Right lobe of liver (tissue), 6 donors: ENCODE measurements at regions not wholly inside any gene's neighbourhood (a gene's known extent, or its start where the extent isn't known, plus 50 kb on each side); places are given as distances from the start of the nearest gene placed in this dataset.

Experiments
- ATAC-seq, 4 donors: fragments of 200-7000 bp; cut with Tn5 transposase; one replicate each; pipeline ENCODE4 v1.9.1; 2020; ENCODE audit warnings: mild to moderate bottlenecking in 4 of 4, moderate library complexity in 4 of 4
- DNase-seq, 3 donors: peaks; one replicate each; pipeline ENCODE4 v3.0.0-alpha.2; 2020
- H3K27ac ChIP-seq, 3 donors: fragments of 200-600 bp; one replicate each; pipeline ENCODE4 v1.8.0; 2022
- H3K27me3 ChIP-seq, 2 donors: fragments of 200-600 bp; one replicate each; pipeline ENCODE4 v1.8.0; 2022
- H3K36me3 ChIP-seq, 4 donors: fragments of 200-600 bp; sonication (generic) in 1 of 4; one replicate each; pipeline versions ENCODE4 v1.5.1 to v1.8.0; 2017 to 2022; ENCODE audit warnings: control low read depth in 1 of 4
- H3K4me1 ChIP-seq, 4 donors: fragments of 200-600 bp; sonication (generic) in 1 of 4; one replicate each; pipeline versions ENCODE4 v1.5.1 to v1.8.0; 2017 to 2022; ENCODE audit warnings: control low read depth in 1 of 4
- H3K4me3 ChIP-seq, 3 donors: fragments of 200-600 bp; one replicate each; pipeline ENCODE4 v1.8.0; 2022
- H3K9me3 ChIP-seq, 4 donors: fragments of 200-600 bp; sonication (generic) in 1 of 4; one replicate each; pipeline versions ENCODE4 v1.5.1 to v1.8.0; 2017 to 2022; ENCODE audit warnings: control low read depth in 1 of 4
- CTCF ChIP-seq, 4 donors: fragments of 200-600 bp in 3 of 4; fragments of 450-650 bp in 1 of 4; IDR thresholded peaks; one replicate each; pipeline versions ENCODE4 v1.5.1 to v1.8.0; 2016 to 2022; ENCODE audit warnings: antibody characterized with exemption in 4 of 4, mild to moderate bottlenecking in 2 of 4
- POLR2A ChIP-seq: fragments of 450-650 bp; IDR thresholded peaks from one replicate; pipeline ENCODE4 v1.6.1; 2017; ENCODE audit warnings: antibody characterized with exemption, mild to moderate bottlenecking
- WGBS: methylation state at CpG from one replicate; pipeline ENCODE4 v1.1.6; 2018; ENCODE audit warnings: low coverage, low lambda C conversion rate; ENCODE audit not compliant: insufficient coverage; ENCODE audit errors: missing lambda C conversion rate; 5-methylcytosine and 5-hydroxymethylcytosine counted together
- intact Hi-C, 2 donors: fragments of 100-400 bp; cut with DNase I; formaldehyde crosslinking; loops; one replicate each; pipeline versions ENCODE4 v1.11.2 to v1.14.1; 2022
- donor health status: DM: no; HTN: yes; CAD: no.
- donor health status: DM: no; HTN: no; CAD: no.
- donor health status: DM: no; HTN: no; CAD: no.
- donor health status: DM: no; HTN: yes; CAD: no.
- donor health status: DM: no; HTN: yes; CAD: no.

GRCh38 chr5:129204525-129204924 lies 110.0 kb downstream of the ISOC1 start:
- ATAC-seq (no peak), DNase-seq (no peak)
- no peaks in the 10 kb centered on the region for H3K4me1 ChIP-seq
- TF ChIP-seq POLR2A (no peak), CTCF (IDR thresholded peaks at IDR 0.05) (no peak)
- H3K27me3 ChIP-seq, result no peaks in the 10 kb centered on the region
- H3K36me3 ChIP-seq, result no peaks in the 10 kb centered on the region
- intact Hi-C loops, result no loop called here
- H3K9me3 ChIP-seq, result no peaks in the 10 kb centered on the region
- H3K4me3 ChIP-seq, result no peak overlapping the region
- H3K27ac ChIP-seq, result no peak overlapping the region
- WGBS, result 83% methylated on average over 1 of the region's 1 CpG

GRCh38 chr5:129216001-129216400 lies 121.5 kb downstream of the ISOC1 start:
- DNase-seq, result peak in 1 of 3 donors; percentile 29
- Histone ChIP-seq H3K36me3 (no peaks in the 10 kb centered on the region), H3K27me3 (no peaks in the 10 kb centered on the region), H3K4me1 (no peaks in the 10 kb centered on the region), H3K27ac (no peak overlapping the region), H3K9me3 (no peaks in the 10 kb centered on the region), H3K4me3 (no peak overlapping the region)
- TF ChIP-seq POLR2A, result no peak
- TF ChIP-seq CTCF (IDR thresholded peaks at IDR 0.05), result no peak
- ATAC-seq, result no peak
- intact Hi-C loops, result no loop called here
- WGBS, result 75% methylated on average over 6 of the region's 6 CpGs

DNA sequence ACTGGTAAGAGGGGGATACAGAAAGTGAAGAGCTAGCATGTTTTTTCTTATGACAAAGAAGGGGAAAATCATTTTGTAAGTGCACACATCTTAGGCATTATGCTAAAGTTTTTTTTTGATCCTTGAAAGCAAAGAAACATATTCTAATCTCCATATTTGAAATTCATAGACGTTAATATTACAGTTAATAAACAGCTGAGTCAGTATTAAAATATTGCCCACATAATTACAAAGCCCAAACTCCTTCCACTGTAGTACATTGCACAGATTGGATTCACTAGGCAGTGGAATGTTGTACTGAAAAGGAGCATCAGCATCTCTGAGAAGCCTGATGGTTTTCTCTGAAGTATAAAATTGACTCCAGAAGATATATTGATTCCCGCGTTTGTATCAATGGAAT lies 122.6 kb downstream of the ISOC1 start:
- no peak for ATAC-seq
- TF ChIP-seq CTCF (IDR thresholded peaks at IDR 0.05), result no peak
- TF ChIP-seq POLR2A, result no peak
- intact Hi-C loops, result no loop called here
- Histone ChIP-seq H3K27ac (no peak overlapping the region), H3K36me3 (no peaks in the 10 kb centered on the region), H3K4me3 (no peak overlapping the region), H3K27me3 (no peaks in the 10 kb centered on the region), H3K4me1 (no peaks in the 10 kb centered on the region), H3K9me3 (no peaks in the 10 kb centered on the region)
- WGBS, result 92% methylated on average over 3 of the region's 3 CpGs
- DNase-seq, result no peak

DNA sequence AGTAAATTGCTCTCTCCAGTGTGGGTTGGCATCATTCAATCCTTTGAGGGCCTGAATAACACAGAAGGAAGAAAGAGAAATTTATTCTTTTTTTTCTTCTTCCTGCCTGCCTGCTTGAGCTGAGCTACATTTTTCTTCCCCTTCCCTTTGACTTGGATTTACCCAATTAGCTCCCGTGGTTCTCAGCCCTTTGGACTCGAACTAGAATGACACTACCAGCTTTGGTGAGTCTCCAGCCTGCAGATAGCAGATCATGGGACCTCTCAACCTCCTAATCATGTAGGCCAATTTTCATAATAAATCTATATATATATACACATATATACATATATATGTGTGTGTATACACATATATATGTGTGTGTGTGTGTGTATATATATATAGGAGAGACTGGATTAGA lies 128.6 kb downstream of the ISOC1 start:
- TF ChIP-seq POLR2A (no peak), CTCF (IDR thresholded peaks at IDR 0.05) (no peak)
- H3K27me3 ChIP-seq, result no peaks in the 10 kb centered on the region
- H3K4me3 ChIP-seq, result no peak overlapping the region
- H3K9me3 ChIP-seq, result no peaks in the 10 kb centered on the region
- no peaks in the 10 kb centered on the region for H3K4me1 ChIP-seq
- no peak for DNase-seq
- intact Hi-C loops, result no loop called here
- peak in 1 of 4 donors; percentile 80 for ATAC-seq
- WGBS, result 29% methylated on average over 2 of the region's 2 CpGs
- H3K27ac ChIP-seq, result no peak overlapping the region
- H3K36me3 ChIP-seq, result no peaks in the 10 kb centered on the region

DNA sequence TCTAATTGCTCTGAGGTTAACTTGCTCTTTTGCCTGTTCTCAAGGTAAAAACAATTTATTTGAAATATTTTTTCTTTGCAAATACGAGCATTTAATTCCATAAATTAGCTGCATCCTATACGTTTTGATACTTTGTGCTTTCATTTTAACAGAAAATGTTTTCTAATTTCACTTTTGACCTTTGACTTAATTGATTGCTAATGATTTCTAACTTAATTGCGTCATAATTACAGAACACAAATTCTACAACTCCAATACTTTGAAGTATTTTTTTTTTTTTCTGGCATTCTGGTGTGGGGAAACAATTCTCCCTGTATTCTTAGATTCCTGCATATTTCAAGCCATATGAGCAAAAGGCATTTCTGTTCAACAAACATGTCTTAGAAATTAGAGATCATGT lies 134.0 kb downstream of the ISOC1 start:
- TF ChIP-seq POLR2A (no peak), CTCF (IDR thresholded peaks at IDR 0.05) (no peak)
- DNase-seq, result no peak
- intact Hi-C loops, result no loop called here
- WGBS, result 49% methylated on average over 3 of the region's 3 CpGs
- H3K4me1 ChIP-seq, result peaks cover 0 to 7% (median 2%) of the 10 kb centered on the region in 4 donors
- H3K4me3 ChIP-seq, result no peak overlapping the region
- H3K36me3 ChIP-seq, result no peaks in the 10 kb centered on the region
- H3K27ac ChIP-seq, result no peak overlapping the region
- H3K9me3 ChIP-seq, result no peaks in the 10 kb centered on the region
- H3K27me3 ChIP-seq, result no peaks in the 10 kb centered on the region
- ATAC-seq, result no peak
